PC-9 (cell line): ENCODE measurements at regions not wholly inside any gene's neighbourhood (a gene's known extent, or its start where the extent isn't known, plus 50 kb on each side); places are given as distances from the start of the nearest gene placed in this dataset.
"Not testable (repeated sequence)": the region's sequence is repeated elsewhere in the genome, so short reads cannot be mapped to it uniquely, and the experiment has no call there.

ENCODE experiments used
- BruUV-seq: library from RNA; stranded (reverse); fragments of 400-500 nt; replicated peaks from 2 replicates; lab custom pipeline; 2021; lab: Mats Ljungman, UMichigan
- CTCF ChIA-PET: fragments of 300-600 bp; sonication (Branson Sonifier 250); formaldehyde crosslinking; loops from one replicate; lab custom pipeline; 2022; ENCODE audit warnings: antibody characterized with exemption; lab: Charles Lee
- POLR2A ChIA-PET: fragments of 300-600 bp; sonication (Branson Sonifier 250); formaldehyde crosslinking; loops from one replicate; lab custom pipeline; 2022; ENCODE audit warnings: antibody characterized with exemption; ENCODE audit not compliant: unreplicated experiment; lab: Charles Lee
- DNase-seq, 2 experiments: peaks; one replicate each; pipeline versions ENCODE4 v3.0.0 to v3.0.0-alpha.2; 2015 to 2022; ENCODE audit warnings: mixed read lengths in 1 of 2
- H2AFZ ChIP-seq: fragments of 200-600 bp; sonication (generic); 2 replicates; pipeline ENCODE4 v1.8.1; 2017; ENCODE audit warnings: antibody characterized with exemption
- H3F3A ChIP-seq: fragments of 200-600 bp; sonication (generic); 2 replicates; pipeline ENCODE4 v1.8.1; 2017; ENCODE audit warnings: antibody characterized with exemption, mild to moderate bottlenecking, low read depth; ENCODE audit not compliant: insufficient read depth
- H3K27ac ChIP-seq: fragments of 200-600 bp; sonication (generic); 2 replicates; pipeline ENCODE4 v1.6.1; 2016; ENCODE audit warnings: mixed run types
- H3K27me3 ChIP-seq: fragments of 200-600 bp; sonication (generic); 2 replicates; pipeline ENCODE4 v1.6.1; 2016; ENCODE audit warnings: low read depth, mixed run types; ENCODE audit not compliant: insufficient read depth
- H3K36me3 ChIP-seq: fragments of 200-600 bp; sonication (generic); 2 replicates; pipeline ENCODE4 v1.6.1; 2016; ENCODE audit warnings: low read depth, mixed run types
- H3K4me1 ChIP-seq: fragments of 200-600 bp; sonication (generic); replicated peaks from 2 replicates; pipeline ENCODE4 v1.6.1; 2016; ENCODE audit warnings: mixed run types; ENCODE audit not compliant: insufficient read depth
- H3K4me2 ChIP-seq: fragments of 200-600 bp; sonication (generic); 2 replicates; pipeline ENCODE4 v1.6.1; 2017; ENCODE audit warnings: mixed run types
- H3K4me3 ChIP-seq: fragments of 200-600 bp; sonication (generic); 2 replicates; pipeline ENCODE4 v1.6.1; 2016; ENCODE audit warnings: mixed run types
- H3K79me2 ChIP-seq: fragments of 200-600 bp; sonication (generic); 2 replicates; pipeline ENCODE4 v1.6.1; 2017; ENCODE audit warnings: low read depth, mixed run types
- H3K9me2 ChIP-seq: fragments of 200-600 bp; sonication (generic); 2 replicates; pipeline ENCODE4 v1.8.1; 2017; ENCODE audit warnings: mild to moderate bottlenecking; ENCODE audit not compliant: insufficient read depth
- H3K9me3 ChIP-seq: fragments of 200-600 bp; sonication (generic); 2 replicates; pipeline ENCODE4 v1.8.1; 2016; ENCODE audit warnings: low read depth; ENCODE audit not compliant: insufficient read depth
- H4K20me1 ChIP-seq: fragments of 200-600 bp; sonication (generic); 2 replicates; pipeline ENCODE4 v1.8.1; 2017; ENCODE audit not compliant: insufficient read depth
- CTCF ChIP-seq: fragments of 200-600 bp; sonication (generic); conservative IDR thresholded peaks from 2 replicates; pipeline ENCODE4 v1.6.1; 2017; ENCODE audit warnings: mixed run types, antibody characterized with exemption, mild to moderate bottlenecking, moderate library complexity
- EZH2 ChIP-seq: fragments of 200-600 bp; sonication (generic); IDR thresholded peaks from 2 replicates; pipeline ENCODE4 v1.8.0; 2017; ENCODE audit warnings: antibody characterized with exemption, low read depth
- intact Hi-C: fragments of 100-400 bp; cut with micrococcal nuclease; formaldehyde crosslinking; loops from one replicate; pipeline ENCODE4 v1.10.0; 2022; ENCODE audit not compliant: unreplicated experiment

DNA sequence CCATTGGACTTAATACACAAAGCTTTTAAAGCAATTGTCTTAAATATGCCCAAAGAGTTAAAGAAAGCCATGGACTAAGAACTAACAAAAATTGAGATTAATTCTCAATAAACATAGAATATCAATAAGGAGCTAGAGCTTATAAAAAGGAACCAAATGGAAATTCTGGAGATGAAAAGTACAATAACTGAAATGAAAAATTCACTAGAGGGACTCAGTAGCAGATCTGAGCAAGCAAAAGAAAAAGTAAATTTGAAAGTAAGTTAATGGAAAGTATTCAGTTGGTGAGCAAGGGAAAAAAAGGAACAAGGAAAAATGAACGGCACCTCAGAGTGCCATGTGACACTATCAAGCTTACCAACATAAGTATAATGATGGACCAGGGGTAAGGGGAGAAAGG is 209.8 kb downstream of the FZD1 start:
- Histone ChIP-seq H3K4me2 (no peak overlapping the region), H3K4me1 (no peaks in the 10 kb centered on the region), H3K9me2 (no peaks in the 10 kb centered on the region), H3F3A (no peaks in the 10 kb centered on the region), H3K27ac (no peak overlapping the region), H2AFZ (no peak overlapping the region), H4K20me1 (no peaks in the 10 kb centered on the region), H3K9me3 (no peaks in the 10 kb centered on the region), H3K79me2 (no peaks in the 10 kb centered on the region), H3K36me3 (no peaks in the 10 kb centered on the region), H3K27me3 (no peaks in the 10 kb centered on the region), H3K4me3 (no peak overlapping the region)
- POLR2A ChIA-PET: no interaction called here
- intact Hi-C loops: no loop called here
- CTCF ChIA-PET: interaction anchor here (0.6 kb wide), 1 partner anchor 396 kb away, joined by 4 read pairs; no protein-coding TSS in a partner anchor
- no peak for DNase-seq
- TF ChIP-seq EZH2 (no peak), CTCF (no peak)
- BruUV-seq: no TSS peak

GRCh38 chr7:91480470-91480869 is 216.2 kb downstream of the FZD1 start:
- DNase-seq, H3F3A ChIP-seq, BruUV-seq, H3K27ac ChIP-seq, H3K9me2 ChIP-seq, H3K9me3 ChIP-seq, H3K79me2 ChIP-seq, H3K4me3 ChIP-seq, intact Hi-C loops, CTCF ChIA-PET, H4K20me1 ChIP-seq, H3K4me1 ChIP-seq, H3K36me3 ChIP-seq, H3K27me3 ChIP-seq, H2AFZ ChIP-seq, POLR2A ChIA-PET, H3K4me2 ChIP-seq: not testable (repeated sequence)

- H3K4me1 ChIP-seq: no peaks in the 10 kb centered on the region
- H3F3A ChIP-seq: no peaks in the 10 kb centered on the region
- no peak overlapping the region for H2AFZ ChIP-seq
- TF ChIP-seq EZH2: no peak
- TF ChIP-seq CTCF: no peak
- H3K4me2 ChIP-seq: no peak overlapping the region
- no peaks in the 10 kb centered on the region for H3K27me3 ChIP-seq
- no peaks in the 10 kb centered on the region for H3K36me3 ChIP-seq
- ChIA-PET POLR2A (no interaction called here), CTCF (no interaction called here)
- H3K4me3 ChIP-seq: no peak overlapping the region
- H3K79me2 ChIP-seq: no peaks in the 10 kb centered on the region
- H3K9me3 ChIP-seq: no peaks in the 10 kb centered on the region
- intact Hi-C loops: no loop called here
- H3K27ac ChIP-seq: no peak overlapping the region
- no peak for DNase-seq
- no peaks in the 10 kb centered on the region for H3K9me2 ChIP-seq
- no TSS peak for BruUV-seq
- H4K20me1 ChIP-seq: no peaks in the 10 kb centered on the region
These were observed 227.6 kb downstream of the FZD1 start for GRCh38 chr7:91491868-91492267.

GRCh38 chr7:91492317-91492716 is 228.1 kb downstream of the FZD1 start:
- no peaks in the 10 kb centered on the region for H3K4me1 ChIP-seq
- ChIA-PET CTCF (no interaction called here), POLR2A (no interaction called here)
- no peaks in the 10 kb centered on the region for H3K9me3 ChIP-seq
- H3K4me3 ChIP-seq: no peak overlapping the region
- H3K36me3 ChIP-seq: no peaks in the 10 kb centered on the region
- BruUV-seq: no TSS peak
- no peak overlapping the region for H3K4me2 ChIP-seq
- H3K79me2 ChIP-seq: no peaks in the 10 kb centered on the region
- H2AFZ ChIP-seq: no peak overlapping the region
- TF ChIP-seq CTCF: no peak
- H3K27me3 ChIP-seq: no peaks in the 10 kb centered on the region
- no peak overlapping the region for H3K27ac ChIP-seq
- H3F3A ChIP-seq: no peaks in the 10 kb centered on the region
- H4K20me1 ChIP-seq: no peaks in the 10 kb centered on the region
- no peaks in the 10 kb centered on the region for H3K9me2 ChIP-seq
- intact Hi-C loops: no loop called here
- no peak for DNase-seq
